Esophagus muscularis mucosa (tissue), 4 donors: ENCODE measurements at regions not wholly inside any gene's neighbourhood (a gene's known extent, or its start where the extent isn't known, plus 50 kb on each side); places are given as distances from the start of the nearest gene placed in this dataset.

Experiments
- CTCF ChIP-seq, 3 experiments: fragments of 200-600 bp in 2 of 3; fragments of 450-650 bp in 1 of 3; sonication (generic) in 2 of 3; IDR thresholded peaks; one replicate each; pipeline ENCODE4 v1.5.1; 2017 to 2019; ENCODE audit warnings: antibody characterized with exemption in 3 of 3, mild to moderate bottlenecking in 2 of 3, moderate library complexity in 1 of 3
- EP300 ChIP-seq: sonication (generic); formaldehyde crosslinking; IDR thresholded peaks from one replicate; pipeline ENCODE4 v1.6.1; 2017; ENCODE audit warnings: antibody characterized with exemption
- POLR2A ChIP-seq: fragments of 450-650 bp; IDR thresholded peaks from one replicate; pipeline ENCODE4 v1.6.1; 2017; ENCODE audit warnings: antibody characterized with exemption, moderate library complexity, mild to moderate bottlenecking, low read depth
- POLR2AphosphoS5 ChIP-seq, 2 donors: sonication (generic); formaldehyde crosslinking; IDR thresholded peaks; one replicate each; pipeline ENCODE4 v1.6.1; 2017; ENCODE audit warnings: antibody characterized with exemption in 2 of 2

DNA sequence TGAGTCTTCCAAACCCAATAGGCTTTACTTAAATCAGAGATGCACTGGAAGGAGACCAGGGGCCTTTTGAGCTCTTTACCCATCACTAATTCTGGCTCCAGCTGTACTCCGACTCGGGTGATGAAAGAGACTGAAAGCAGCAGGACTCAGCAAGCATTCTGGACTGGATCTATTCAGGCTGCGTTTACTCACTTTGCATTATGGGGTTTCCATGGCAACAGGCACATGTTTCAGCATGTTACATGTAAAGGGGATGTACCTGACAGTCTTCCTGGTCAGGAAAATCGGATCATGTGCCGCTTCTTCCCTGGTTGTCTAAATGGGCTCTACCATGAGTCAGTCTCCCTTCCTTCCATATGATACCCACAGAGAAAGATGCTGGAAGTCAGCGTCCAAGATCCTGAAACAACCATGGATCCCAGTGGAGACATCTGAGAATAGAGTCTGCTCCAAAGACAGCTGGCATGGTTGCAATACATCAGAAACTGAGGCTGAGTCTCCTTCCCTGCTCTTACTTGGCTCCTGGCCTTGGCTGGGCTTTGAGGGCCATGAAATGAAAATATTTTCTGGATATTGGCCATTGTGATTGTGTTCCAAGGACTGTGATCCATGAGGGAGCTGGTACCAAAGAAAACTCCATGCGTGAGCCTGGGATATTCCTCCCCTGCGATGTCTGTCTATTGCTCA lies 102.5 kb upstream of the TNC start:
- TF ChIP-seq CTCF (IDR thresholded peaks at IDR 0.05), result no peak
- TF ChIP-seq POLR2AphosphoS5 (IDR thresholded peaks at IDR 0.05), result no peak
- TF ChIP-seq POLR2A, result no peak
- no peak for TF ChIP-seq EP300
